ENCODE measurements at regions not wholly inside any gene's neighbourhood (a gene's known extent, or its start where the extent isn't known, plus 50 kb on each side); places are given as distances from the start of the nearest gene placed in this dataset.

- DNase-seq, result no peak
- H3K4me3 ChIP-seq, result no peak overlapping the region
- intact Hi-C loops (cut with DNase I), result no loop called here
- no peaks in the 10 kb centered on the region for H3K36me3 ChIP-seq
- no peaks in the 10 kb centered on the region for H3K4me1 ChIP-seq
- no peak overlapping the region for H3K27ac ChIP-seq
- no peak for TF ChIP-seq CTCF (IDR thresholded peaks at IDR 0.05)
- no peaks in the 10 kb centered on the region for H3K27me3 ChIP-seq
- no peaks in the 10 kb centered on the region for H3K9me3 ChIP-seq
- H3K9ac ChIP-seq (ENCODE audit: low read depth in 2 of 2, low read length in 2 of 2), result no peak overlapping the region
These were observed 1364.6 kb upstream of the EPHA6 start for GRCh38 chr3:95449841-95450240.

- H3K9ac ChIP-seq (ENCODE audit: low read depth in 2 of 2, low read length in 2 of 2), result no peak overlapping the region
- H3K4me3 ChIP-seq, result no peak overlapping the region
- TF ChIP-seq CTCF (IDR thresholded peaks at IDR 0.05), result no peak
- intact Hi-C loops (cut with DNase I), result no loop called here
- H3K36me3 ChIP-seq, result no peaks in the 10 kb centered on the region
- H3K9me3 ChIP-seq, result no peaks in the 10 kb centered on the region
- no peak overlapping the region for H3K27ac ChIP-seq
- H3K27me3 ChIP-seq, result no peaks in the 10 kb centered on the region
- DNase-seq, result no peak
- H3K4me1 ChIP-seq, result no peaks in the 10 kb centered on the region
These were observed 1361.2 kb upstream of the EPHA6 start for GRCh38 chr3:95453242-95453641.

GRCh38 chr3:95456835-95457234 lies 1357.6 kb upstream of the EPHA6 start:
- DNase-seq, result no peak
- Histone ChIP-seq H3K9me3 (no peaks in the 10 kb centered on the region), H3K36me3 (no peaks in the 10 kb centered on the region), H3K4me3 (no peak overlapping the region), H3K4me1 (no peaks in the 10 kb centered on the region), H3K27me3 (no peaks in the 10 kb centered on the region), H3K9ac (ENCODE audit: low read depth in 2 of 2, low read length in 2 of 2) (no peak overlapping the region), H3K27ac (no peak overlapping the region)
- TF ChIP-seq CTCF (IDR thresholded peaks at IDR 0.05), result no peak
- intact Hi-C loops (cut with DNase I), result no loop called here

GRCh38 chr3:95459706-95460105 lies 1354.7 kb upstream of the EPHA6 start:
- intact Hi-C loops (cut with DNase I), result no loop called here
- H3K27ac ChIP-seq, result no peak overlapping the region
- no peak for TF ChIP-seq CTCF (IDR thresholded peaks at IDR 0.05)
- no peaks in the 10 kb centered on the region for H3K4me1 ChIP-seq
- no peaks in the 10 kb centered on the region for H3K9me3 ChIP-seq
- no peaks in the 10 kb centered on the region for H3K27me3 ChIP-seq
- no peaks in the 10 kb centered on the region for H3K36me3 ChIP-seq
- no peak overlapping the region for H3K4me3 ChIP-seq
- DNase-seq, result no peak
- no peak overlapping the region for H3K9ac ChIP-seq (ENCODE audit: low read depth in 2 of 2, low read length in 2 of 2)

- H3K9me3 ChIP-seq, result no peaks in the 10 kb centered on the region
- H3K27me3 ChIP-seq, result no peaks in the 10 kb centered on the region
- H3K27ac ChIP-seq, result no peak overlapping the region
- no peak for TF ChIP-seq CTCF (IDR thresholded peaks at IDR 0.05)
- intact Hi-C loops (cut with DNase I), result no loop called here
- no peak overlapping the region for H3K9ac ChIP-seq (ENCODE audit: low read depth in 2 of 2, low read length in 2 of 2)
- H3K4me1 ChIP-seq, result no peaks in the 10 kb centered on the region
- H3K36me3 ChIP-seq, result no peaks in the 10 kb centered on the region
- H3K4me3 ChIP-seq, result no peak overlapping the region
- DNase-seq, result no peak
These were observed 1354.1 kb upstream of the EPHA6 start for GRCh38 chr3:95460274-95460673.

- Histone ChIP-seq H3K4me3 (no peak overlapping the region), H3K36me3 (no peaks in the 10 kb centered on the region), H3K4me1 (no peaks in the 10 kb centered on the region), H3K27ac (no peak overlapping the region), H3K9ac (ENCODE audit: low read depth in 2 of 2, low read length in 2 of 2) (no peak overlapping the region), H3K9me3 (no peaks in the 10 kb centered on the region), H3K27me3 (no peaks in the 10 kb centered on the region)
- TF ChIP-seq CTCF (IDR thresholded peaks at IDR 0.05), result no peak
- intact Hi-C loops (cut with DNase I), result no loop called here
- DNase-seq, result no peak
These were observed 1352.2 kb upstream of the EPHA6 start for GRCh38 chr3:95462161-95462560.
